ENCODE measurements at regions not wholly inside any gene's neighbourhood (a gene's known extent, or its start where the extent isn't known, plus 50 kb on each side); places are given as distances from the start of the nearest gene placed in this dataset.

DNA sequence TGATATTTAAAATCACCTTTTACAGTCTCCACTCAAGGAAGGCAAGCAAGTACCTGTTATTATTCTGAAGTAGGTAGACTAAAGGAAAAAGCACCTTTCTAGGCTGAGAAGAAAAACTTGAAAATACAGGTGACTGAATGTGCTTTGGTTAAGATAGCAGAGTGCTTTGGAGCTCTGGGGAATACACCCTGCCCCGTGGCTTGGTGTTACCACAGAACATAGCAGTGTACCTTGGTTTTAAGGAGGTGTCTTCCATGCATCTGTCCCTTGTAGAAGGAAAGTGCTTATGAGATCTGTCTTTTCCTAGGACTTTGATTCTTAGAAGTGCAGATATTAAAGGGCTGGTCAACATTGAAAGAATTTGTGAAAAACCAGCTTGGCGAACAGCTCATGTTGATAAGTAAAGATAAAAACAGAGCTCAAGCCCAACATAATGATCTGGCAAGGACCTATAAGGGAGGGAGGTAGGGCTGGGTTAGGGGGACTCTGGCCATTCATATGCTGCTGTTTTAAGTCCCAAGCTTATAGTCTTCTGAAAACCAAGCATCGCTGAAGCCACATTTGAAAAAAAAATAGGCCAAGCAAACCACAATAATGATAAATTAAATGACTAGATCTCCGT lies 66.8 kb downstream of the ZNF608 start:
- Histone ChIP-seq H4K20me1 (replicated peaks; ENCODE audit: control insufficient read depth, insufficient read depth, low read length) (no peaks in the 10 kb centered on the region), H3K9me1 (ENCODE audit: control insufficient read depth, insufficient read depth, low read length) (no peaks in the 10 kb centered on the region), H3K79me2 (ENCODE audit: control insufficient read depth, insufficient read depth, low read length) (no peaks in the 10 kb centered on the region), H3K36me3 (ENCODE audit: control insufficient read depth, insufficient read depth, low read length) (no peaks in the 10 kb centered on the region), H3K9me3 (replicated peaks; ENCODE audit: control insufficient read depth, insufficient read depth, low read depth, low read length) (no peaks in the 10 kb centered on the region), H3K4me2 (ENCODE audit: insufficient read depth, low read length) (peak overlapping the region; percentile 56), H3K27ac (ENCODE audit: extremely low read depth, low read depth, low read length) (peak overlapping the region; percentile 35; the same call in 1 of the 3 replicates), H3K4me1 (replicated peaks in 1 of 2; ENCODE audit: control insufficient read depth in 2 of 2, insufficient read depth in 2 of 2, low read length in 2 of 2) (peaks cover 0 to 22% of the 10 kb centered on the region in 2 experiments; a peak in 4 of 5 replicates), H3K27me3 (ENCODE audit: control insufficient read depth in 2 of 2, insufficient read depth in 2 of 2, low read length in 2 of 2) (no peaks in the 10 kb centered on the region), H3K4me3 (no peak overlapping the region), H2AFZ (ENCODE audit: low read depth, low read length) (peak overlapping the region; percentile 81), H3K9ac (ENCODE audit: insufficient read depth in 1 of 2, low read depth in 2 of 2, low read length in 2 of 2) (no peak overlapping the region)
- ChIA-PET CTCF (ENCODE audit: low intra/inter-chr PET ratio) (no interaction called here), POLR2A (interaction anchor here (0.8 to 1.4 kb wide), 2 partner anchors 9 to 28 kb away, joined by 3 to 7 read pairs; no protein-coding TSS in a partner anchor)
- peak; percentile 81 for ATAC-seq
- WGBS (ENCODE audit: insufficient coverage, low coverage, missing lambda C conversion rate), result 12% methylated on average over 4 of the region's 4 CpGs
- no TSS peak for BruUV-seq (replicated peaks)
- intact Hi-C loops (cut with micrococcal nuclease), result no loop called here
- in situ Hi-C loops (cut with MboI), result no loop called here
- 0 out of 2 replicates have a peak, but pooled peaks have one; percentile 5 for TF ChIP-seq NBN (IDR thresholded peaks at IDR 0.05; ENCODE audit: low read depth)
- TF ChIP-seq U2AF1 (optimal IDR thresholded peaks at IDR 0.05; ENCODE audit: low read depth, low read length), result no peak
- FAIRE-seq, result peak; percentile 66
- peak in 2 of 4 experiments; percentile 44 to 49 for DNase-seq (ENCODE audit: extremely low read depth in 1 of 4, low spot score in 3 of 4)

DNA sequence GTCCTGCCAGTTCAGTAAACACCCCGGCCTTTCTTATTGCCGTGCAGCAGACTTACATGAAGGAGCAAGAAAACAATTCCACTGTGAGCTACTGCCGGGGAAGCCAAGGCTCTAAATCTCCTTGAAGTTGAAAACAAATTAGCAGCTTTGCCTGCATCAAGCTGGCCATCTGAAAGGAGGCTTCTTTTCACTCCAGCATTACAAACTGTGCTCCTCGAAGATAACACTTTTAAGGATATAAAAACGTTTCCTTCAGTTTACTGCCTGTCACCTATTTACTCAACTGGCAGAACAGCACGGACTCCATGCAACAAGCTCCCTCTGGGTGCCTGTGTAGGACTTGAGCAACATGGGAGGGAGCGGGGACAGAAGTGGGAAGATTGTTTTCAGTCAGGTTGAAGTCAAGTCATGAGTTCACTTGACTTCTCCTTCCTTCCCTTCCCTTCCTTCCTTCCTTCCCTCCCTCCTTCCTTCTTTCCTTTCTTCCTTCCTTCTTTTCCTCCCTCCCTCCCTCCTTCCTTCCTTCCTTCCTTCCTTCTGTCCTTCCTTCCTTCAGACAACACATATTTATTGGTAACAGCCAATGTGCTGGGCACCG lies 67.4 kb downstream of the ZNF608 start:
- POLR2A ChIA-PET, result interaction anchor here (0.6 to 1.4 kb wide), 3 partner anchors 8 to 592 kb away, joined by 3 to 7 read pairs (median 4); no protein-coding TSS in a partner anchor
- TF ChIP-seq, protein P1, sequence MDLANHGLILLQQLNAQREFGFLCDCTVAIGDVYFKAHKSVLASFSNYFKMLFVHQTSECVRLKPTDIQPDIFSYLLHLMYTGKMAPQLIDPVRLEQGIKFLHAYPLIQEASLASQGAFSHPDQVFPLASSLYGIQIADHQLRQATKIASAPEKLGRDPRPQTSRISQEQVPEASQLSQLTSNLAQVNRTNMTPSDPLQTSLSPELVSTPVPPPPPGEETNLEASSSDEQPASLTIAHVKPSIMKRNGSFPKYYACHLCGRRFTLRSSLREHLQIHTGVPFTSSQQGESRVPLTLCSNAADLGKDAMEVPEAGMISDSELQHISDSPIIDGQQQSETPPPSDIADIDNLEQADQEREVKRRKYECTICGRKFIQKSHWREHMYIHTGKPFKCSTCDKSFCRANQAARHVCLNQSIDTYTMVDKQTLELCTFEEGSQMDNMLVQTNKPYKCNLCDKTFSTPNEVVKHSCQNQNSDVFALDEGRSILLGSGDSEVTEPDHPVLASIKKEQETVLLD (IDR thresholded peaks at IDR 0.05), result peak; percentile 24; the same call in 1 of the 2 replicates

More for the DNA sequence above, 67.4 kb downstream of the ZNF608 start:
- Histone ChIP-seq H3K9me1 (ENCODE audit: control insufficient read depth, insufficient read depth, low read length) (no peaks in the 10 kb centered on the region), H4K20me1 (replicated peaks; ENCODE audit: control insufficient read depth, insufficient read depth, low read length) (no peaks in the 10 kb centered on the region), H3K4me1 (replicated peaks in 1 of 2; ENCODE audit: control insufficient read depth in 2 of 2, insufficient read depth in 2 of 2, low read length in 2 of 2) (peaks cover 0 to 22% of the 10 kb centered on the region in 2 experiments; a peak in 4 of 5 replicates), H2AFZ (ENCODE audit: low read depth, low read length) (peak overlapping the region; percentile 81), H3K9me3 (replicated peaks; ENCODE audit: control insufficient read depth, insufficient read depth, low read depth, low read length) (no peaks in the 10 kb centered on the region), H3K9ac (ENCODE audit: insufficient read depth in 1 of 2, low read depth in 2 of 2, low read length in 2 of 2) (peak overlapping the region; percentile 30 to 32; a peak in 3 of 4 replicates), H3K79me2 (ENCODE audit: control insufficient read depth, insufficient read depth, low read length) (no peaks in the 10 kb centered on the region), H3K27me3 (ENCODE audit: control insufficient read depth in 2 of 2, insufficient read depth in 2 of 2, low read length in 2 of 2) (no peaks in the 10 kb centered on the region), H3K4me3 (no peak overlapping the region), H3K27ac (ENCODE audit: extremely low read depth, low read depth, low read length) (peak overlapping the region; percentile 35), H3K36me3 (ENCODE audit: control insufficient read depth, insufficient read depth, low read length) (no peaks in the 10 kb centered on the region), H3K4me2 (ENCODE audit: insufficient read depth, low read length) (peak overlapping the region; percentile 56)
- DNase-seq (ENCODE audit: extremely low read depth in 1 of 4, low spot score in 3 of 4) (peak in 2 of 4 experiments; percentile 32 to 53), ATAC-seq (peak; percentile 76), FAIRE-seq (peak; percentile 75)
- BruUV-seq (replicated peaks), result no TSS peak
- CTCF ChIA-PET (ENCODE audit: low intra/inter-chr PET ratio), result no interaction called here
- in situ Hi-C loops (cut with MboI) (no loop called here), intact Hi-C loops (cut with micrococcal nuclease) (no loop called here)
- 13% methylated on average over 8 of the region's 8 CpGs for WGBS (ENCODE audit: insufficient coverage, low coverage, missing lambda C conversion rate)

Data from K562 (cell line).